BLaER1 treated with 17β-estradiol and CSF1 and Interleukin-3, amounts not matched to agents 10 nM and 100 nM (cell line): ENCODE measurements at regions not wholly inside any gene's neighbourhood (a gene's known extent, or its start where the extent isn't known, plus 50 kb on each side); places are given as distances from the start of the nearest gene placed in this dataset.

Source experiments
- H3K27ac ChIP-seq, 11 experiments: shearing (Covaris generic); formaldehyde crosslinking; 2 replicates each; pipeline ENCODE4 v1.8.1; 2022
- H3K27me3 ChIP-seq, 11 experiments: shearing (Covaris generic); formaldehyde crosslinking; 2 replicates each; pipeline ENCODE4 v1.8.1; 2022
- H3K36me3 ChIP-seq, 11 experiments: shearing (Covaris generic); formaldehyde crosslinking; 2 replicates each; pipeline ENCODE4 v1.8.1; 2022
- H3K4me1 ChIP-seq, 10 experiments: shearing (Covaris generic); formaldehyde crosslinking; 2 replicates each; pipeline ENCODE4 v1.8.1; 2022
- H3K4me2 ChIP-seq, 11 experiments: shearing (Covaris generic); formaldehyde crosslinking; 2 replicates each; pipeline ENCODE4 v1.8.1; 2022
- H3K4me3 ChIP-seq, 10 experiments: shearing (Covaris generic); formaldehyde crosslinking; 2 replicates each; pipeline ENCODE4 v1.8.1; 2022
- H3K9ac ChIP-seq, 11 experiments: shearing (Covaris generic); formaldehyde crosslinking; 2 replicates each; pipeline ENCODE4 v1.8.1; 2022
- H3K9me3 ChIP-seq, 11 experiments: shearing (Covaris generic); formaldehyde crosslinking; replicated peaks in 1 of 11; 2 replicates each; pipeline ENCODE4 v1.8.1; 2022
- H4K20me1 ChIP-seq, 11 experiments: shearing (Covaris generic); formaldehyde crosslinking; 2 replicates each; pipeline ENCODE4 v1.8.1; 2022
- Cebpa-rat ChIP-seq, 11 experiments: shearing (Covaris generic); IDR thresholded peaks; 2 replicates each; pipeline ENCODE4 v1.8.1; 2022

DNA sequence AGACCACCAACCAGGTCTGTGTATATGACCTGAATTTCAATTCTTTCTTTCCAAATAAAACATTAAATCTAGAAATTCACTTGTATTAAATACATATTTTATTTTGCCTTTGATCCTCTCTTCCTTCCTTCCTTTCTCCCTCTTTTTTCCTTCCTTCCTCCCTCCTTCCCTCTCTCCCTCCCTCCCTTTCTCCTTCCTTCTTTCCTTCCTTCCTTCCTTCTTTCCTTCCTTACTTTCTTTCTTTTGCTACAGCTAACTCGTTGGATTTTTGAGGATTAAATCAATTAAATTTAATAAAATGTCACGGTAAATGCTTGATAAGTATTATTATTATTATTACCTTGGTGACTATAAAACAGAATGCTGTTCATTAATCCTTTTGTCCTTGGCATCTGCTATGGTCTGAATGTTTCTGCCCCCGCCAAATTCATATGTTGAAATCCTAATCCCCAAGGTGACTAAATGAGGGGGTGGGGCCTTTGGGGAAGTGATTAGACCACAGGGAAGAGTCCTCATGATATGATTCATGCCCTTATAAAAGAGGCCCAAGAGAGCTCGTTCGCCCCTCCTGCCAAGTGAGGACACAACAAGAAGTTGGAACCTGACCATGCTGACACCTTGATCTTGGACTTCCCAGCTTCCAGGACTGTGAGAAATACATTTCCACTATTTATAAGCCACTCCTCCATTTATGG is 67.6 kb upstream of the BTBD3 start:
- Histone ChIP-seq H3K4me3 (no peak overlapping the region), H3K27me3 (no peaks in the 10 kb centered on the region), H4K20me1 (no peaks in the 10 kb centered on the region), H3K36me3 (no peaks in the 10 kb centered on the region), H3K4me1 (peaks cover 0 to 4% (median 0%) of the 10 kb centered on the region in 10 experiments; a peak in 1 of 20 replicates), H3K9ac (no peak overlapping the region), H3K9me3 (no peaks in the 10 kb centered on the region), H3K4me2 (peak overlapping the region in 2 of 11 experiments; percentile 9 to 40; a peak in 2 of 22 replicates), H3K27ac (no peak overlapping the region)
- TF ChIP-seq Cebpa-rat (IDR thresholded peaks at IDR 0.05), result no peak

DNA sequence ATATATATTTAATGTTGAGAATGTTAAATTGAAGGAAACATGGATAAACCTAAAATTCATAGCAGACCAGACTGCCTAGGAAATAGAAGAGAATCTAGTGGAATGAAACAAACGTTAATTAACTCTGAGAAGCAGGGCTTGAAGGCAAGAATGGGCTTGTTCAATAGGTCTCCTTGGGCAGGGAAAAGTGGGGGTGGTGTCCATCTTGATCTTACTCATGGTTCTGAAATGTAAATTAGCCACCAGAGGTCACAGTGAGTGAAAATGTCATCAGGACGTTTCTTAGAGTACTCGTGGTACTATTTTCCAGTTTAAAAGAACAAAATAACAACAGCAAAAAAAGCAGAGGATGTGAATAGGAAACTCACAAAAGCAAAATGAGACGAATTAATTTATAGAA is 66.8 kb upstream of the BTBD3 start:
- H3K27me3 ChIP-seq, result no peaks in the 10 kb centered on the region
- H3K36me3 ChIP-seq, result no peaks in the 10 kb centered on the region
- no peak overlapping the region for H3K27ac ChIP-seq
- H3K4me1 ChIP-seq, result peaks cover 0 to 4% (median 0%) of the 10 kb centered on the region in 10 experiments; a peak in 1 of 20 replicates
- no peak for TF ChIP-seq Cebpa-rat (IDR thresholded peaks at IDR 0.05)
- H3K9me3 ChIP-seq, result no peaks in the 10 kb centered on the region
- no peak overlapping the region for H3K4me2 ChIP-seq
- H3K4me3 ChIP-seq, result no peak overlapping the region
- H3K9ac ChIP-seq, result no peak overlapping the region
- H4K20me1 ChIP-seq, result no peaks in the 10 kb centered on the region

DNA sequence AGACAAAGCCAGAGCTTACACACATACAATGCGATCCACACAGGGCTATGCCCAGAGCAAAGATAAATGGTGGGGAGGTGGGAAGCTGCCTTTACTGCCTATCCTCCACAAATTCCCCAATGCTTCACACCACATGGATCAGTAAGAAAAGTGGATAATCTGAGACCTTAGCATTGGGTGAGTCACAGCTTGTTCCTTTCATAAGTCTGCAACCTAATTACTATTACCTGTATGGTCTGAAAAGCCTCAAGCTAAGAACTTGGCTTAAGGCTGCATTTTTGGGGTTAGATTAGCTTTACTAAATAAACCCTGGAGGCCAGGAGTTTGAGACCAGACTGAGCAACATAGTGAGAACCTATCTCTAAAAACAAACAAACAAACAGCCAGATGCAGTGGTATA is 66.0 kb upstream of the BTBD3 start:
- no peak overlapping the region for H3K4me3 ChIP-seq
- H3K9me3 ChIP-seq, result no peaks in the 10 kb centered on the region
- no peak for TF ChIP-seq Cebpa-rat (IDR thresholded peaks at IDR 0.05)
- H3K9ac ChIP-seq, result no peak overlapping the region
- H4K20me1 ChIP-seq, result no peaks in the 10 kb centered on the region
- peaks cover 0 to 4% (median 0%) of the 10 kb centered on the region in 10 experiments; a peak in 1 of 20 replicates for H3K4me1 ChIP-seq
- H3K4me2 ChIP-seq, result no peak overlapping the region
- no peaks in the 10 kb centered on the region for H3K36me3 ChIP-seq
- no peaks in the 10 kb centered on the region for H3K27me3 ChIP-seq
- no peak overlapping the region for H3K27ac ChIP-seq

DNA sequence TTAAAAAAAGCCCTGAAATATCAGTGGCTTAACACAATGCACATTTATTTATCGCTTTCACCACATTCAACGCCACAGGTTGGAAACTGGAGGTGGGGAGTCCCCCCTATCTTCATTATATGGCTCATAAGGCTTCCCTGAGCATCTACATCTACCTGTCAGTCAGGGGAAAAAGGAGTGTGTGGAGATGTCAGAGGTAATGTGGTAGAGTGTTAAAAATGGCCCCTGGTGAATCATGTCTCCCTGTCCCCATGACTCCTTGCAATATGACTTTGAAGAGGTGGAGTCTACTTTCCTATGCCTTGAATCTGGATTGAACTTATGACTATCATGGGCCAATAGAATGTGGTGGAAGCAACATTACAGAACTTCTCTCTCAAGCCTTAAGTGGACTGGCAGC is 65.5 kb upstream of the BTBD3 start:
- H3K27ac ChIP-seq, result no peak overlapping the region
- H3K9me3 ChIP-seq, result no peaks in the 10 kb centered on the region
- TF ChIP-seq Cebpa-rat (IDR thresholded peaks at IDR 0.05), result no peak
- H3K36me3 ChIP-seq, result no peaks in the 10 kb centered on the region
- H3K27me3 ChIP-seq, result no peaks in the 10 kb centered on the region
- H4K20me1 ChIP-seq, result no peaks in the 10 kb centered on the region
- H3K4me2 ChIP-seq, result no peak overlapping the region
- peaks cover 0 to 4% (median 0%) of the 10 kb centered on the region in 10 experiments; a peak in 1 of 20 replicates for H3K4me1 ChIP-seq
- no peak overlapping the region for H3K9ac ChIP-seq
- no peak overlapping the region for H3K4me3 ChIP-seq

DNA sequence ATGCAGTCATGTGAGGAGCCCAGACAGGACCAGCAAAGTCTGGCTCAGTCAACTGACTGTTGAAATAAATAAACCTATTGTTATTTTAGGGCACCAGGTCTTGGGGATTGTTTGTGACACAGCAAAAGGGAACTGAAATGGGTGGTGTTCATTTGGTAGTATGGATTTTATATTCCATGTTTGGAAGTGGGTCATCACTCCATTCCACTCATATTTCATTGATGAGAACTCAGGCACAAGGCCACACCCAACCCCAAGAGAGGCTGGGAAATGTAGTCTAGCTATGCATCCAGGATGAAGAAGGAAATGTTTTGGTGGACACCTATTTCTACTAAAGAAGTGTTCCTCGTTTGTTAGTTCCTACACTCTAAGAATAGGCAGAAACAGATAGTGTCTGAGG is 64.9 kb upstream of the BTBD3 start:
- Histone ChIP-seq H3K4me2 (no peak overlapping the region), H3K9ac (no peak overlapping the region), H3K4me3 (no peak overlapping the region), H3K4me1 (peaks cover 0 to 4% (median 0%) of the 10 kb centered on the region in 10 experiments; a peak in 1 of 20 replicates), H3K9me3 (no peaks in the 10 kb centered on the region), H3K36me3 (no peaks in the 10 kb centered on the region), H3K27me3 (no peaks in the 10 kb centered on the region), H3K27ac (no peak overlapping the region), H4K20me1 (no peaks in the 10 kb centered on the region)
- TF ChIP-seq Cebpa-rat (IDR thresholded peaks at IDR 0.05), result no peak

DNA sequence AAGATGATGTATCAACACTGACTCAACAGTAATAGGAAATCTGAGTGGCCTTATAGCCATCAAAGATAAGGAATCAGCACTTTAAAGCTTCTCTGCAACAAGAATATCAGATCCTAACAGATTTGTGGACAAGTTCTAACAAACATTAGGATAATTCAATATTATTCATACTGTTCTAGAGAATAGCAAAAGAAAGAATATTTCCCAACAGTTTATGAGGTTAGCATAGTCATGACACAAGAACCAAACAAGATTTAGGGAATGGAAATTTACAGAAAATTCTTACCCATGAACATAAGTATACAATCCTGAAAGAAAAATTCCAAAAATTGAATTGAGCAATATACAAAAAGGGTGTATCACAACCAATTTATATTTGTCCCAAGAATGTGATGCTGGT is 64.3 kb upstream of the BTBD3 start:
- Histone ChIP-seq H3K4me2 (no peak overlapping the region), H3K36me3 (no peaks in the 10 kb centered on the region), H3K27me3 (no peaks in the 10 kb centered on the region), H3K27ac (no peak overlapping the region), H3K9ac (no peak overlapping the region), H4K20me1 (no peaks in the 10 kb centered on the region), H3K9me3 (no peaks in the 10 kb centered on the region), H3K4me1 (peaks cover 0 to 4% (median 0%) of the 10 kb centered on the region in 10 experiments; a peak in 1 of 20 replicates), H3K4me3 (no peak overlapping the region)
- TF ChIP-seq Cebpa-rat (IDR thresholded peaks at IDR 0.05), result no peak

DNA sequence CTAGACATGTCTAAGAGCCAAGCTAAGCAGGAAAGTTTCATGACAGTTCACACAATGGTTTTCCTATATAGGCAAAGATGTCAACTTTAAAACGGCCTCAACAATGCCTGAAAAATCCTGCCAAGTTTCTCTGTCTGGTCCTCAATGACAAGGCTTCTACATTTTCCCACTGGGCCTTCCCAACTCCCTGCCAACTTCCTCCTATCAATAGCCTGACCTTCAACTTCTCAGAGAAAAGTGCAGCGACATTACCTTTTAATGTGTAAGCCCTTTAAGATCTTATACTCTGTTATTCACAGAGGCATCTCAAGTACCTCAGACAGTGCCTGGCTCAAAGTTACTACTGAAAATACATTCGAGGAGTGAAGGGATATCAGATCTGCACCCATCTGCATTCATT is 56.2 kb upstream of the BTBD3 start:
- no peak for TF ChIP-seq Cebpa-rat (IDR thresholded peaks at IDR 0.05)
- H3K4me2 ChIP-seq, result no peak overlapping the region
- H3K36me3 ChIP-seq, result no peaks in the 10 kb centered on the region
- no peaks in the 10 kb centered on the region for H3K4me1 ChIP-seq
- no peaks in the 10 kb centered on the region for H4K20me1 ChIP-seq
- H3K9me3 ChIP-seq, result no peaks in the 10 kb centered on the region
- H3K27me3 ChIP-seq, result no peaks in the 10 kb centered on the region
- no peak overlapping the region for H3K27ac ChIP-seq
- no peak overlapping the region for H3K4me3 ChIP-seq
- H3K9ac ChIP-seq, result no peak overlapping the region

DNA sequence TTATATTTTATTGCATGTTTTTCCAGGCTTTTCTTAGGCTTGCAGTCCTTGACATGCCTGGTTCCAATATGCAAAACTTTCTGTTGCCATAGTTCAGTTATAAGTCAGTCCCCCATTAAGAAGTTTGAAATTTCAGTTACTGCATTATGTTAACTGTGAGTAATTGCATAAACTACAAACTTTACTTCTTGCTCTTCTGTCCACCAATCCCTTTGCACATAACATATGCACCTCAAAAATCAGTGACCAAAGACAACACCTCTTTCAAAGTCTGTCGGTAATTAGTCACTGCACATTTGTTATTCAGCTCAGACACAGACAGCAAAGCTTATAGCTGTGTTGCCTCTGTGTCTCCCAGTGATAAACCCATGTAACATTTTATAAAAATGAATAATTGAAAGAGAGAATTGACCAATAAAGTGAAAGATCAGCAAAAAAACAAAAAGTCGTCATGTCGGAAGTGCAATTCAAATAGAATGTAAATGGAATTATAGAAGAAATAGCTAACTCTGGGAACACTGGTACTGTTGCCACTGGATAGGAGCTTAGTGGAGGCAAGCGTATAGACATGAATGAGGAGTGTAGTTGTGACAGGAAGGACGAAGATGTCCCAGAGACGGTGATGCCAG is 50.3 kb upstream of the BTBD3 start:
- Histone ChIP-seq H4K20me1 (no peaks in the 10 kb centered on the region), H3K36me3 (no peaks in the 10 kb centered on the region), H3K27me3 (no peaks in the 10 kb centered on the region), H3K27ac (no peak overlapping the region), H3K9me3 (no peaks in the 10 kb centered on the region), H3K4me3 (no peak overlapping the region), H3K4me2 (no peak overlapping the region), H3K9ac (no peak overlapping the region), H3K4me1 (no peaks in the 10 kb centered on the region)
- TF ChIP-seq Cebpa-rat (IDR thresholded peaks at IDR 0.05), result no peak
